OCI-LY7 (cell line): ENCODE measurements at regions not wholly inside any gene's neighbourhood (a gene's known extent, or its start where the extent isn't known, plus 50 kb on each side); places are given as distances from the start of the nearest gene placed in this dataset.

Experiments
- BruUV-seq: library from RNA; stranded (reverse); fragments of 400-500 nt; replicated peaks from 2 replicates; lab custom pipeline; 2021; lab: Mats Ljungman, UMichigan
- CTCF ChIA-PET: fragments of 300-600 bp; sonication (Branson Sonifier 250); formaldehyde crosslinking; loops from one replicate; lab custom pipeline; 2022; ENCODE audit warnings: antibody characterized with exemption; ENCODE audit not compliant: unreplicated experiment; lab: Charles Lee
- POLR2A ChIA-PET: fragments of 300-600 bp; sonication (Branson Sonifier 250); formaldehyde crosslinking; loops from one replicate; lab custom pipeline; 2022; ENCODE audit warnings: antibody characterized with exemption; lab: Charles Lee
- DNase-seq: peaks from one replicate; pipeline ENCODE4 v3.0.0-alpha.2; 2015; ENCODE audit warnings: low spot score
- H2AFZ ChIP-seq: fragments of 200-600 bp; sonication (generic), shearing (Covaris generic); 2 replicates; pipeline ENCODE4 v1.6.1; 2014; ENCODE audit warnings: mild to moderate bottlenecking, antibody characterized with exemption, low read length, moderate library complexity
- H3K27ac ChIP-seq: fragments of 200-600 bp; sonication (generic); 2 replicates; pipeline ENCODE4 v1.5.1; 2014; ENCODE audit warnings: mixed run types, low read depth, mild to moderate bottlenecking, moderate library complexity, low read length, inconsistent platforms; ENCODE audit not compliant: poor library complexity, severe bottlenecking
- H3K36me3 ChIP-seq: fragments of 200-600 bp; sonication (generic); 2 replicates; pipeline ENCODE4 v1.6.1; 2014; ENCODE audit warnings: mild to moderate bottlenecking, antibody characterized with exemption, low read length, moderate library complexity, mixed read lengths; ENCODE audit not compliant: insufficient read depth
- H3K4me1 ChIP-seq: fragments of 200-600 bp; sonication (generic); 2 replicates; pipeline ENCODE4 v1.5.1; 2014; ENCODE audit warnings: mild to moderate bottlenecking, low read length; ENCODE audit not compliant: insufficient read depth, poor library complexity, severe bottlenecking
- H3K4me2 ChIP-seq: fragments of 200-600 bp; sonication (generic); 2 replicates; pipeline ENCODE4 v1.6.1; 2014; ENCODE audit warnings: mild to moderate bottlenecking, low read length
- H3K4me3 ChIP-seq: fragments of 200-600 bp; sonication (generic); 2 replicates; pipeline ENCODE4 v1.5.1; 2014; ENCODE audit warnings: mild to moderate bottlenecking, low read depth, low read length; ENCODE audit not compliant: poor library complexity, severe bottlenecking
- H3K79me2 ChIP-seq: fragments of 200-600 bp; sonication (generic); 2 replicates; pipeline ENCODE4 v1.6.1; 2016; ENCODE audit warnings: low read depth, mild to moderate bottlenecking, low read length, moderate library complexity, mixed read lengths; ENCODE audit not compliant: insufficient read depth
- H3K9me2 ChIP-seq: fragments of 200-600 bp; sonication (generic); 2 replicates; pipeline ENCODE4 v1.6.1; 2016; ENCODE audit warnings: mild to moderate bottlenecking, low read length, mixed read lengths; ENCODE audit not compliant: insufficient read depth
- H3K9me3 ChIP-seq: fragments of 200-600 bp; sonication (generic); 2 replicates; pipeline ENCODE4 v1.6.1; 2014; ENCODE audit warnings: mild to moderate bottlenecking, mixed run types, low read length, mixed read lengths
- H4K20me1 ChIP-seq: fragments of 200-600 bp; sonication (generic); 2 replicates; pipeline ENCODE4 v1.6.1; 2014; ENCODE audit warnings: mild to moderate bottlenecking, antibody characterized with exemption, low read length, moderate library complexity, mixed read lengths; ENCODE audit not compliant: insufficient read depth
- EZH2phosphoT487 ChIP-seq: fragments of 200-600 bp; sonication (generic); IDR thresholded peaks from 2 replicates; pipeline ENCODE4 v1.6.1; 2018; ENCODE audit warnings: low read depth, borderline replicate concordance, mild to moderate bottlenecking, mixed run types, antibody characterized with exemption, low read length, moderate library complexity, mixed read lengths
- intact Hi-C: fragments of 100-400 bp; cut with micrococcal nuclease; formaldehyde crosslinking; loops from one replicate; pipeline ENCODE4 v1.10.0; 2022; ENCODE audit not compliant: unreplicated experiment
- TF ChIP-seq, protein P1 (sequence below): fragments of 200-600 bp; sonication (generic); conservative IDR thresholded peaks from 2 replicates; pipeline ENCODE4 v1.5.1; 2014; ENCODE audit warnings: mild to moderate bottlenecking, antibody characterized with exemption, low read length, moderate library complexity, mixed read lengths

DNA sequence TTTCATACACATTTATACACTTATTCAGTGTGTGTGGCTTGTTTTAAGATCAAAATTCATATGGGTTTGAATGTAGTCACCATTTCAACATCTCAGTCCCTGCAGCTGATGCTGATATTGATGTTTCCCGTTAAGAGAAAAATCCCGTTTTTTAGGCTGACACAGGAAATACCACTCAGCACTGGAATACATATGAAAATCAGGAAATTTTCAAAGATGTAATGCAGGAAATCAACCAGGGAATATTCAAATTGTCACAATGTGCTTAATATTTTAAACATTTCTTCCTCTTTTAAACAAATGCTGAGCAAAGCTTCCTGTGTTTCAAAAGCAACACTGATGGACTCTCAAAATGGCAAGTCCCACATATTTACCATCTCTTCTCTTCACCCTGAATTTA, 94.5 kb upstream of the MARCKS start:
- TF ChIP-seq, protein P1, sequence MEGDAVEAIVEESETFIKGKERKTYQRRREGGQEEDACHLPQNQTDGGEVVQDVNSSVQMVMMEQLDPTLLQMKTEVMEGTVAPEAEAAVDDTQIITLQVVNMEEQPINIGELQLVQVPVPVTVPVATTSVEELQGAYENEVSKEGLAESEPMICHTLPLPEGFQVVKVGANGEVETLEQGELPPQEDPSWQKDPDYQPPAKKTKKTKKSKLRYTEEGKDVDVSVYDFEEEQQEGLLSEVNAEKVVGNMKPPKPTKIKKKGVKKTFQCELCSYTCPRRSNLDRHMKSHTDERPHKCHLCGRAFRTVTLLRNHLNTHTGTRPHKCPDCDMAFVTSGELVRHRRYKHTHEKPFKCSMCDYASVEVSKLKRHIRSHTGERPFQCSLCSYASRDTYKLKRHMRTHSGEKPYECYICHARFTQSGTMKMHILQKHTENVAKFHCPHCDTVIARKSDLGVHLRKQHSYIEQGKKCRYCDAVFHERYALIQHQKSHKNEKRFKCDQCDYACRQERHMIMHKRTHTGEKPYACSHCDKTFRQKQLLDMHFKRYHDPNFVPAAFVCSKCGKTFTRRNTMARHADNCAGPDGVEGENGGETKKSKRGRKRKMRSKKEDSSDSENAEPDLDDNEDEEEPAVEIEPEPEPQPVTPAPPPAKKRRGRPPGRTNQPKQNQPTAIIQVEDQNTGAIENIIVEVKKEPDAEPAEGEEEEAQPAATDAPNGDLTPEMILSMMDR, result no peak
- TF ChIP-seq EZH2phosphoT487, result no peak
- ChIA-PET POLR2A (interaction anchor here (0.6 kb wide), 1 partner anchor 73 kb away, joined by 3 read pairs; no protein-coding TSS in a partner anchor), CTCF (no interaction called here)
- Histone ChIP-seq H3K9me2 (no peaks in the 10 kb centered on the region), H3K4me1 (no peaks in the 10 kb centered on the region), H3K4me2 (no peak overlapping the region), H3K9me3 (no peaks in the 10 kb centered on the region), H3K36me3 (no peaks in the 10 kb centered on the region), H2AFZ (no peak overlapping the region), H3K27ac (no peak overlapping the region), H3K79me2 (no peaks in the 10 kb centered on the region), H4K20me1 (no peaks in the 10 kb centered on the region), H3K4me3 (no peak overlapping the region)
- no peak for DNase-seq
- no TSS peak for BruUV-seq
- intact Hi-C loops, result no loop called here

DNA sequence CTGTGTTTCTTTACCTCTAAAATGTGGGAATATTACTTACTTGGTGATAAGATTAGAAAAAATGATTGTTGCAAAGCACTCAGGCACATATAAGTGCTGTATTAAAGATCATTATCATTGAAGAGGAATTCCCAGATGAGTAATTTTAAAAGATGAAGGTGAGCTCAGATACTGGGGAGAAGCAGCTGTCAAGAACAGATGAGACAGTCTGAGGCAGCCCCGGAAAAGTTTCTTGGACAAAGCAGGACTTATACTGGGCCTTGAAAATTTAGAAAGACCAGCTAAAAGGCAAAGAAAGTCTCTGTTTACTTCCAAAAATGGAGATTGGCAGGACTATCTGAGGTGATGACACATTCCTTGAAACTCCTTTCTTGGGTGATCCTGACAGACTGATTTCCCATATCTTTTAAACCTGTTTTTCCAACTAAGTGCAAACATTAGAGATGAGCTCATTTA, 93.8 kb upstream of the MARCKS start:
- Histone ChIP-seq H3K9me3 (no peaks in the 10 kb centered on the region), H3K27ac (no peak overlapping the region), H3K4me3 (no peak overlapping the region), H3K9me2 (no peaks in the 10 kb centered on the region), H3K4me2 (no peak overlapping the region), H2AFZ (no peak overlapping the region), H3K4me1 (no peaks in the 10 kb centered on the region), H3K79me2 (no peaks in the 10 kb centered on the region), H4K20me1 (no peaks in the 10 kb centered on the region), H3K36me3 (no peaks in the 10 kb centered on the region)
- ChIA-PET POLR2A (interaction anchor here (0.5 to 0.6 kb wide), 2 partner anchors 73 to 304 kb away, joined by 3 read pairs; no protein-coding TSS in a partner anchor), CTCF (no interaction called here)
- no TSS peak for BruUV-seq
- DNase-seq, result no peak
- TF ChIP-seq EZH2phosphoT487, result no peak
- TF ChIP-seq, protein P1, result no peak
- intact Hi-C loops, result no loop called here

DNA sequence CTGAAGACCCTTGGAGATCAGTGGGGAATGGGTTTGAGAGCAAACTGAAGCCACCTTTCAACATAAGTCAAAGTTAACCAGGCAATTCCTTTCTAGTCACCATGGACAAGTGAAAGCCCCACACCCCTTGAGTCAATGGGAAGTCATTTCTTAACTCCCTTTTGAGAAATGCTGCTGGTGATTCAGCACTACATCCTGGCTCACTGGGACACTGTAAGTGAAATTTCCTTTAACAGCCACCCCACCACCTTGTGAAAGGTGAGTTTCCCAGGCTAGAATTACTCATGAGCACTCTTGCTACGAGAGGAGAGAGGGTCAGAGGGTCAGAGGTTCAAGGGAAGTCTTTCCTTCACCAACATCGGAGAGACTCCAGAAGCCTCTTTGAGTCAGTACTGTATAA, 93.3 kb upstream of the MARCKS start:
- BruUV-seq, result no TSS peak
- Histone ChIP-seq H3K4me3 (no peak overlapping the region), H3K9me2 (no peaks in the 10 kb centered on the region), H2AFZ (no peak overlapping the region), H3K79me2 (no peaks in the 10 kb centered on the region), H3K4me2 (no peak overlapping the region), H3K27ac (no peak overlapping the region), H3K36me3 (no peaks in the 10 kb centered on the region), H3K4me1 (no peaks in the 10 kb centered on the region), H3K9me3 (no peaks in the 10 kb centered on the region), H4K20me1 (no peaks in the 10 kb centered on the region)
- ChIA-PET CTCF (no interaction called here), POLR2A (interaction anchor here (0.5 to 0.6 kb wide), 2 partner anchors 185 to 304 kb away, joined by 3 read pairs; no protein-coding TSS in a partner anchor)
- TF ChIP-seq EZH2phosphoT487, result no peak
- TF ChIP-seq, protein P1, result no peak
- intact Hi-C loops, result no loop called here
- DNase-seq, result no peak
